Activated CD8-positive, alpha-beta memory T cell treated with anti-CD3 and anti-CD28 coated beads, Interleukin-2, amount 50 U/mL, for 24 hours (primary cell): ENCODE measurements at regions not wholly inside any gene's neighbourhood (a gene's known extent, or its start where the extent isn't known, plus 50 kb on each side); places are given as distances from the start of the nearest gene placed in this dataset.
"Not testable (repeated sequence)": the region's sequence is repeated elsewhere in the genome, so short reads cannot be mapped to it uniquely, and the experiment has no call there.

ENCODE experiments used
- DNase-seq: peaks from one replicate; pipeline ENCODE4 v3.0.0-alpha.2; 2020; ENCODE audit errors: extremely low read depth

GRCh38 chr15:46956456-46956855 lies 760.8 kb upstream of the SEMA6D start:
- DNase-seq, result no peak

- DNase-seq, result no peak
Observed at GRCh38 chr15:46956881-46957280, 760.4 kb upstream of the SEMA6D start.

GRCh38 chr15:46960581-46960980 lies 756.7 kb upstream of the SEMA6D start:
- DNase-seq, result no peak

- DNase-seq, result no peak
Observed at GRCh38 chr15:46961795-46962194, 755.5 kb upstream of the SEMA6D start.

GRCh38 chr15:46988055-46988454 lies 729.2 kb upstream of the SEMA6D start:
- not testable (repeated sequence) for DNase-seq

- no peak for DNase-seq
Observed at GRCh38 chr15:46996359-46996758, 720.9 kb upstream of the SEMA6D start.

- DNase-seq, result no peak
Observed at GRCh38 chr15:46997501-46997900, 719.8 kb upstream of the SEMA6D start.

GRCh38 chr15:47003568-47003967 lies 713.7 kb upstream of the SEMA6D start:
- DNase-seq, result no peak

- DNase-seq, result no peak
Observed at GRCh38 chr15:47013446-47013845, 703.9 kb upstream of the SEMA6D start.

- no peak for DNase-seq
Observed at GRCh38 chr15:47027322-47027946, 689.9 kb upstream of the SEMA6D start.

GRCh38 chr15:47035475-47036406 lies 681.6 kb upstream of the SEMA6D start:
- no peak for DNase-seq

- no peak for DNase-seq
Observed at GRCh38 chr15:47037003-47037402, 680.3 kb upstream of the SEMA6D start.

GRCh38 chr15:47039225-47039624 lies 678.1 kb upstream of the SEMA6D start:
- DNase-seq, result no peak

- no peak for DNase-seq
Observed at GRCh38 chr15:47041301-47041700, 676.0 kb upstream of the SEMA6D start.

GRCh38 chr15:47047981-47048380 lies 669.3 kb upstream of the SEMA6D start:
- DNase-seq, result not testable (repeated sequence)

GRCh38 chr15:47066392-47066791 lies 650.9 kb upstream of the SEMA6D start:
- no peak for DNase-seq

- not testable (repeated sequence) for DNase-seq
Observed at GRCh38 chr15:47077846-47078245, 639.5 kb upstream of the SEMA6D start.

- no peak for DNase-seq
Observed at GRCh38 chr15:47095833-47096232, 621.5 kb upstream of the SEMA6D start.

- not testable (repeated sequence) for DNase-seq
Observed at GRCh38 chr15:47098526-47098925, 618.8 kb upstream of the SEMA6D start.

- not testable (repeated sequence) for DNase-seq
Observed at GRCh38 chr15:47099801-47100200, 617.5 kb upstream of the SEMA6D start.

- DNase-seq, result not testable (repeated sequence)
Observed at GRCh38 chr15:47108800-47109199, 608.5 kb upstream of the SEMA6D start.

- DNase-seq, result no peak
Observed at GRCh38 chr15:47116698-47117097, 600.6 kb upstream of the SEMA6D start.

GRCh38 chr15:47119349-47119748 lies 598.0 kb upstream of the SEMA6D start:
- no peak for DNase-seq
